HFFc6 (cell line): ENCODE measurements at regions not wholly inside any gene's neighbourhood (a gene's known extent, or its start where the extent isn't known, plus 50 kb on each side); places are given as distances from the start of the nearest gene placed in this dataset.

Experiments
- DNase-seq: peaks from one replicate; pipeline ENCODE4 v3.0.0-alpha.2; 2018
- H3K27ac Mint-ChIP-seq: 2 replicates; pipeline ENCODE4 v1.8.0; 2020; ENCODE audit warnings: mild to moderate bottlenecking, mixed read lengths
- H3K27me3 Mint-ChIP-seq: 2 replicates; pipeline ENCODE4 v1.8.0; 2021; ENCODE audit warnings: mild to moderate bottlenecking, moderate library complexity, mixed read lengths; ENCODE audit not compliant: insufficient read depth
- H3K36me3 Mint-ChIP-seq: 2 replicates; pipeline ENCODE4 v1.8.0; 2021; ENCODE audit warnings: low read depth, mixed read lengths
- H3K4me1 Mint-ChIP-seq: 2 replicates; pipeline ENCODE4 v1.8.0; 2020; ENCODE audit warnings: low read depth, mixed read lengths
- H3K4me3 Mint-ChIP-seq: 2 replicates; pipeline ENCODE4 v1.8.0; 2020; ENCODE audit warnings: mild to moderate bottlenecking, moderate library complexity, mixed read lengths
- H3K9me3 Mint-ChIP-seq: 2 replicates; pipeline ENCODE4 v1.8.0; 2020; ENCODE audit warnings: mild to moderate bottlenecking, mixed read lengths
- CTCF ChIP-seq: fragments of 200-600 bp; sonication (generic); IDR thresholded peaks from 2 replicates; pipeline ENCODE4 v1.5.0; 2021; ENCODE audit warnings: antibody characterized with exemption, mild to moderate bottlenecking

GRCh38 chr13:85212692-85213091, 586.5 kb downstream of the SLITRK6 start:
- Mint-ChIP-seq H3K36me3 (no peaks in the 10 kb centered on the region), H3K9me3 (no peaks in the 10 kb centered on the region), H3K27me3 (no peaks in the 10 kb centered on the region), H3K4me1 (peaks cover 8% of the 10 kb centered on the region; the same call in 1 of the 2 replicates), H3K4me3 (no peak overlapping the region), H3K27ac (no peak overlapping the region)
- no peak for TF ChIP-seq CTCF
- no peak for DNase-seq

GRCh38 chr13:85204668-85205344, 594.4 kb downstream of the SLITRK6 start:
- H3K4me3 Mint-ChIP-seq: no peak overlapping the region
- TF ChIP-seq CTCF: no peak

GRCh38 chr13:85197431-85197830, 601.8 kb downstream of the SLITRK6 start:
- Mint-ChIP-seq H3K4me1 (no peaks in the 10 kb centered on the region; the same call in 1 of the 2 replicates), H3K27ac (no peak overlapping the region), H3K27me3 (no peaks in the 10 kb centered on the region), H3K36me3 (no peaks in the 10 kb centered on the region), H3K4me3 (no peak overlapping the region), H3K9me3 (no peaks in the 10 kb centered on the region; the same call in 1 of the 2 replicates)
- no peak for DNase-seq
- TF ChIP-seq CTCF: no peak

More at GRCh38 chr13:85204668-85205344, 594.4 kb downstream of the SLITRK6 start:
- peaks cover 7% of the 10 kb centered on the region for H3K9me3 Mint-ChIP-seq
- no peaks in the 10 kb centered on the region for H3K4me1 Mint-ChIP-seq
- peaks cover 6% of the 10 kb centered on the region; the same call in 1 of the 2 replicates for H3K36me3 Mint-ChIP-seq
- no peak for DNase-seq
- no peaks in the 10 kb centered on the region; the same call in 1 of the 2 replicates for H3K27me3 Mint-ChIP-seq
- no peak overlapping the region for H3K27ac Mint-ChIP-seq

- no peaks in the 10 kb centered on the region for H3K27me3 Mint-ChIP-seq
- H3K27ac Mint-ChIP-seq: no peak overlapping the region
- no peaks in the 10 kb centered on the region; the same call in 1 of the 2 replicates for H3K4me1 Mint-ChIP-seq
- H3K9me3 Mint-ChIP-seq: no peaks in the 10 kb centered on the region; the same call in 1 of the 2 replicates
- TF ChIP-seq CTCF: no peak
- no peaks in the 10 kb centered on the region for H3K36me3 Mint-ChIP-seq
- no peak for DNase-seq
- no peak overlapping the region for H3K4me3 Mint-ChIP-seq
Observed at GRCh38 chr13:85194482-85194881, 604.7 kb downstream of the SLITRK6 start.

GRCh38 chr13:85191996-85192718, 607.1 kb downstream of the SLITRK6 start:
- no peaks in the 10 kb centered on the region for H3K36me3 Mint-ChIP-seq
- H3K4me1 Mint-ChIP-seq: no peaks in the 10 kb centered on the region
- H3K4me3 Mint-ChIP-seq: no peak overlapping the region
- H3K9me3 Mint-ChIP-seq: no peaks in the 10 kb centered on the region; the same call in 1 of the 2 replicates
- no peak for TF ChIP-seq CTCF
- H3K27me3 Mint-ChIP-seq: no peaks in the 10 kb centered on the region
- H3K27ac Mint-ChIP-seq: no peak overlapping the region
- no peak for DNase-seq
